ENCODE measurements at regions not wholly inside any gene's neighbourhood (a gene's known extent, or its start where the extent isn't known, plus 50 kb on each side); places are given as distances from the start of the nearest gene placed in this dataset.

- TF ChIP-seq CTCF (IDR thresholded peaks at IDR 0.05; ENCODE audit: low read depth, low read length) (no peak), POLR2A (IDR thresholded peaks at IDR 0.05; ENCODE audit: extremely low read depth, insufficient read length) (no peak)
Observed at GRCh38 chr9:80437091-80437640, 865.4 kb downstream of the TLE4 start.
